ENCODE measurements at regions not wholly inside any gene's neighbourhood (a gene's known extent, or its start where the extent isn't known, plus 50 kb on each side); places are given as distances from the start of the nearest gene placed in this dataset.

DNA sequence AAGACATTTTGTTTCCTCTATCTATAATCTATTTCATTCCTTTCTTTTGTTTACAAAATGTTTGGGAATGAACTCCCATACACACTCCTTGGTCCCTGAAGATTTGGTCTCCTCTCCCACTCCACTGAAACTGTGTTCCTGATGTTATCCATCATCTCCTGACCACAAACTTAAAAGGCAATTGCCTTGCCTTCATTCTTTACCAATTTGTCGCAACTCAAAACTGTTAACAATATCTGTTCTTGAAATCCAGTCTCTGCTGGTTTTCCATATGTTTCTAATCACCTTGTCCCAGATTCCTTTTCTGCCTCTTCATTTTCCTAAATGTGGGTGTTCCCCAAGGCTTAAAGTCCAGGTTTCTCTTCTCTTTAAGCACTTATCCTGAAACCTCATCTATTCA, 262.2 kb upstream of the TTC29 start:
- no peaks in the 10 kb centered on the region for H3K9me3 Mint-ChIP-seq (ENCODE audit: unreplicated experiment)

GRCh38 chr4:147217655-147218054, 263.2 kb upstream of the EDNRA start:
- H3K27ac Mint-ChIP-seq (ENCODE audit: unreplicated experiment), result no peak overlapping the region
- H3K4me1 Mint-ChIP-seq (ENCODE audit: unreplicated experiment), result no peaks in the 10 kb centered on the region
- no peaks in the 10 kb centered on the region for H3K36me3 Mint-ChIP-seq (ENCODE audit: low read depth, unreplicated experiment)
- DNase-seq (ENCODE audit: low spot score), result no peak
- no peak overlapping the region for H3K4me3 Mint-ChIP-seq (ENCODE audit: unreplicated experiment)
- TF ChIP-seq, protein P1, sequence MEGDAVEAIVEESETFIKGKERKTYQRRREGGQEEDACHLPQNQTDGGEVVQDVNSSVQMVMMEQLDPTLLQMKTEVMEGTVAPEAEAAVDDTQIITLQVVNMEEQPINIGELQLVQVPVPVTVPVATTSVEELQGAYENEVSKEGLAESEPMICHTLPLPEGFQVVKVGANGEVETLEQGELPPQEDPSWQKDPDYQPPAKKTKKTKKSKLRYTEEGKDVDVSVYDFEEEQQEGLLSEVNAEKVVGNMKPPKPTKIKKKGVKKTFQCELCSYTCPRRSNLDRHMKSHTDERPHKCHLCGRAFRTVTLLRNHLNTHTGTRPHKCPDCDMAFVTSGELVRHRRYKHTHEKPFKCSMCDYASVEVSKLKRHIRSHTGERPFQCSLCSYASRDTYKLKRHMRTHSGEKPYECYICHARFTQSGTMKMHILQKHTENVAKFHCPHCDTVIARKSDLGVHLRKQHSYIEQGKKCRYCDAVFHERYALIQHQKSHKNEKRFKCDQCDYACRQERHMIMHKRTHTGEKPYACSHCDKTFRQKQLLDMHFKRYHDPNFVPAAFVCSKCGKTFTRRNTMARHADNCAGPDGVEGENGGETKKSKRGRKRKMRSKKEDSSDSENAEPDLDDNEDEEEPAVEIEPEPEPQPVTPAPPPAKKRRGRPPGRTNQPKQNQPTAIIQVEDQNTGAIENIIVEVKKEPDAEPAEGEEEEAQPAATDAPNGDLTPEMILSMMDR (IDR thresholded peaks at IDR 0.05; ENCODE audit: unreplicated experiment), result no peak
- no peaks in the 10 kb centered on the region for H3K9me3 Mint-ChIP-seq (ENCODE audit: unreplicated experiment)
- no peaks in the 10 kb centered on the region for H3K27me3 Mint-ChIP-seq (ENCODE audit: unreplicated experiment)

More for the DNA sequence above, 262.2 kb upstream of the TTC29 start:
- no peaks in the 10 kb centered on the region for H3K27me3 Mint-ChIP-seq (ENCODE audit: unreplicated experiment)
- DNase-seq (ENCODE audit: low spot score), result no peak
- H3K4me1 Mint-ChIP-seq (ENCODE audit: unreplicated experiment), result no peaks in the 10 kb centered on the region
- no peak overlapping the region for H3K4me3 Mint-ChIP-seq (ENCODE audit: unreplicated experiment)
- no peak overlapping the region for H3K27ac Mint-ChIP-seq (ENCODE audit: unreplicated experiment)
- TF ChIP-seq, protein P1 (IDR thresholded peaks at IDR 0.05; ENCODE audit: unreplicated experiment), result no peak
- no peaks in the 10 kb centered on the region for H3K36me3 Mint-ChIP-seq (ENCODE audit: low read depth, unreplicated experiment)

DNA sequence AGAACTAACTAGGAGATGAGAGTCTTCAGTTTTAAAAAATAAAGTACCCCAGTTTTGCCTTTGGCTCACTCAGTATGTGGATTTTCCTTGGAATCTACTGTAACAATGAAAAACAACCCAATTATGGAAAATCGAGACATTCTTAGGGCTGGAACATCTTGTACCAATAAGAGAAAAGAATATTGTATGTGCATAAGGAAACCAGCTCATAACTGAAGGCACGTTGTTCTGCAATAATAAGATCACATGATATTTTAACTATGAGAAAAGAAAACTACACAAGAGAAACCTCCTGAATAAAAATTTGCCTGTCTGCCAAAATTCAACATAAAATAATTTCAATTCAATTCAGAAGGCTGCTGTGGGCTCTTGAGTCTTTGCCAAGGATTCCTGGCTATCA, 261.8 kb upstream of the EDNRA start:
- Mint-ChIP-seq H3K27ac (ENCODE audit: unreplicated experiment) (no peak overlapping the region), H3K36me3 (ENCODE audit: low read depth, unreplicated experiment) (no peaks in the 10 kb centered on the region)

DNA sequence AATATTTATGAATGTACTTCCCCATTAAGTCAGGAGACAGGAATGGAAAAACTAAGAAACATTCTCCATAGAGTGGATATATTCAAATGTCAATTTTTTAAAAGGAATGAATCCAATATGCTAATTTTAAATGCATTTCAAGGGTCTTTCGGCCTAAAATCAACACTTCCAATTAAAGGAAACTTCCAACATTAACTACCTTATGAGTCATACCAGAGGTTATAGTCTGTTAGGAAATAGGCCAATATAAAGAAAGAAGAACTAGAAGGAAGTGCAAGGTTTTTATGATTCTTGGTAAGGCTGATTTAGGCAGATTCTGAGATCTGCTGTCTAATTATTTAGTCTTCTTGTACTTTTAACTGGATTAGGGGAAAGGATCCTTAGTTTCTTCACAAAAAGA, 260.1 kb upstream of the EDNRA start:
- no peaks in the 10 kb centered on the region for H3K36me3 Mint-ChIP-seq (ENCODE audit: low read depth, unreplicated experiment)

More for the DNA sequence above, 261.8 kb upstream of the EDNRA start:
- no peak overlapping the region for H3K4me3 Mint-ChIP-seq (ENCODE audit: unreplicated experiment)
- DNase-seq (ENCODE audit: low spot score), result no peak
- no peaks in the 10 kb centered on the region for H3K27me3 Mint-ChIP-seq (ENCODE audit: unreplicated experiment)
- no peaks in the 10 kb centered on the region for H3K4me1 Mint-ChIP-seq (ENCODE audit: unreplicated experiment)
- TF ChIP-seq, protein P1 (IDR thresholded peaks at IDR 0.05; ENCODE audit: unreplicated experiment), result no peak
- no peaks in the 10 kb centered on the region for H3K9me3 Mint-ChIP-seq (ENCODE audit: unreplicated experiment)

GRCh38 chr4:147222906-147223305, 258.0 kb upstream of the EDNRA start:
- Mint-ChIP-seq H3K27ac (ENCODE audit: unreplicated experiment) (no peak overlapping the region), H3K4me1 (ENCODE audit: unreplicated experiment) (no peaks in the 10 kb centered on the region), H3K9me3 (ENCODE audit: unreplicated experiment) (no peaks in the 10 kb centered on the region), H3K27me3 (ENCODE audit: unreplicated experiment) (no peaks in the 10 kb centered on the region), H3K4me3 (ENCODE audit: unreplicated experiment) (no peak overlapping the region), H3K36me3 (ENCODE audit: low read depth, unreplicated experiment) (no peaks in the 10 kb centered on the region)
- TF ChIP-seq, protein P1 (IDR thresholded peaks at IDR 0.05; ENCODE audit: unreplicated experiment), result no peak
- no peak for DNase-seq (ENCODE audit: low spot score)

More for the DNA sequence above, 260.1 kb upstream of the EDNRA start:
- no peak for DNase-seq (ENCODE audit: low spot score)
- Mint-ChIP-seq H3K4me3 (ENCODE audit: unreplicated experiment) (no peak overlapping the region), H3K9me3 (ENCODE audit: unreplicated experiment) (no peaks in the 10 kb centered on the region), H3K4me1 (ENCODE audit: unreplicated experiment) (no peaks in the 10 kb centered on the region), H3K27me3 (ENCODE audit: unreplicated experiment) (no peaks in the 10 kb centered on the region), H3K27ac (ENCODE audit: unreplicated experiment) (no peak overlapping the region)
- TF ChIP-seq, protein P1 (IDR thresholded peaks at IDR 0.05; ENCODE audit: unreplicated experiment), result no peak

Measured in endothelial cell (in vitro differentiated cells).